H9 (cell line): ENCODE measurements at regions not wholly inside any gene's neighbourhood (a gene's known extent, or its start where the extent isn't known, plus 50 kb on each side); places are given as distances from the start of the nearest gene placed in this dataset.
A peak's percentile ranks its signal among the peaks of the same experiment; 100 is the strongest.

Experiments
- DNase-seq: peaks from one replicate; pipeline ENCODE4 v3.0.0-alpha.2; 2017
- H2AFZ ChIP-seq: one replicate; pipeline ENCODE4 v1.6.1; 2013; ENCODE audit warnings: mild to moderate bottlenecking, low read length, control low read depth, moderate library complexity
- H2AK5ac ChIP-seq: 2 replicates; pipeline ENCODE4 v1.6.1; 2013; ENCODE audit warnings: low read length, control low read depth, mixed read lengths; ENCODE audit not compliant: insufficient read length
- H2BK120ac ChIP-seq: one replicate; pipeline ENCODE4 v1.6.1; 2013; ENCODE audit warnings: low read depth, mild to moderate bottlenecking, low read length, control low read depth, inconsistent platforms; ENCODE audit not compliant: poor library complexity, severe bottlenecking
- H2BK12ac ChIP-seq: 2 replicates; pipeline ENCODE4 v1.6.1; 2013; ENCODE audit warnings: low read length, control low read depth, mixed read lengths, low read depth; ENCODE audit not compliant: insufficient read length
- H2BK15ac ChIP-seq: 2 replicates; pipeline ENCODE4 v1.6.1; 2013; ENCODE audit warnings: low read depth, low read length, control low read depth
- H2BK20ac ChIP-seq: one replicate; pipeline ENCODE4 v1.6.1; 2013; ENCODE audit warnings: low read depth, mild to moderate bottlenecking, low read length, control low read depth, inconsistent platforms; ENCODE audit not compliant: poor library complexity, severe bottlenecking
- H2BK5ac ChIP-seq: 2 replicates; pipeline ENCODE4 v1.6.1; 2013; ENCODE audit warnings: low read length, control low read depth, mixed read lengths; ENCODE audit not compliant: insufficient read length
- H3K14ac ChIP-seq: 2 replicates; pipeline ENCODE4 v1.6.1; 2013; ENCODE audit warnings: low read length, control low read depth; ENCODE audit not compliant: insufficient read depth
- H3K18ac ChIP-seq: 2 replicates; pipeline ENCODE4 v1.6.1; 2013; ENCODE audit warnings: low read depth, mild to moderate bottlenecking, mixed read lengths, low read length, control low read depth; ENCODE audit not compliant: insufficient read length
- H3K23ac ChIP-seq: 2 replicates; pipeline ENCODE4 v1.6.1; 2013; ENCODE audit warnings: low read length, control low read depth, mixed read lengths, low read depth; ENCODE audit not compliant: insufficient read length
- H3K23me2 ChIP-seq: 2 replicates; pipeline ENCODE4 v1.6.1; 2013; ENCODE audit warnings: low read depth, mild to moderate bottlenecking, mixed read lengths, low read length, control low read depth; ENCODE audit not compliant: insufficient read length, poor library complexity, severe bottlenecking
- H3K27ac ChIP-seq: 2 replicates; pipeline ENCODE4 v1.5.1; 2013; ENCODE audit warnings: low read length, control low read depth, mixed read lengths, low read depth; ENCODE audit not compliant: insufficient read length
- H3K27me3 ChIP-seq: 2 replicates; pipeline ENCODE4 v1.6.1; 2013; ENCODE audit warnings: low read length, control low read depth, inconsistent platforms; ENCODE audit not compliant: insufficient read depth
- H3K4ac ChIP-seq: 2 replicates; pipeline ENCODE4 v1.6.1; 2013; ENCODE audit warnings: low read depth, mild to moderate bottlenecking, control low read depth, inconsistent platforms, low read length, moderate library complexity
- H3K4me1 ChIP-seq: 2 replicates; pipeline ENCODE4 v1.6.1; 2013; ENCODE audit warnings: low read length, control low read depth, inconsistent platforms; ENCODE audit not compliant: insufficient read depth
- H3K4me2 ChIP-seq: 2 replicates; pipeline ENCODE4 v1.6.1; 2013; ENCODE audit warnings: low read length, control low read depth, mixed read lengths; ENCODE audit not compliant: insufficient read length, insufficient read depth
- H3K56ac ChIP-seq: 2 replicates; pipeline ENCODE4 v1.6.1; 2013; ENCODE audit warnings: low read depth, mild to moderate bottlenecking, mixed read lengths, low read length, control low read depth; ENCODE audit not compliant: insufficient read length
- H3K79me1 ChIP-seq: 2 replicates; pipeline ENCODE4 v1.6.1; 2013; ENCODE audit warnings: low read depth, mild to moderate bottlenecking, moderate library complexity, low read length, control low read depth, inconsistent platforms; ENCODE audit not compliant: insufficient read depth, poor library complexity, severe bottlenecking
- H3K79me2 ChIP-seq: 2 replicates; pipeline ENCODE4 v1.6.1; 2013; ENCODE audit warnings: low read length, control low read depth, inconsistent platforms; ENCODE audit not compliant: insufficient read depth
- H3K9ac ChIP-seq: 2 replicates; pipeline ENCODE4 v1.6.1; 2013; ENCODE audit warnings: low read length, control low read depth, mixed read lengths; ENCODE audit not compliant: insufficient read length; ENCODE audit errors: extremely low read depth
- H3K9me3 ChIP-seq: one replicate; pipeline ENCODE4 v1.6.1; 2013; ENCODE audit warnings: low read depth, low read length, inconsistent platforms; ENCODE audit not compliant: control insufficient read depth
- H3T11ph ChIP-seq: one replicate; pipeline ENCODE4 v1.6.1; 2013; ENCODE audit warnings: mild to moderate bottlenecking, low read length, control low read depth, inconsistent platforms
- H4K20me1 ChIP-seq: one replicate; pipeline ENCODE4 v1.6.1; 2013; ENCODE audit not compliant: control insufficient read depth, insufficient read length, insufficient read depth
- H4K5ac ChIP-seq: 2 replicates; pipeline ENCODE4 v1.6.1; 2013; ENCODE audit warnings: low read depth, mild to moderate bottlenecking, mixed read lengths, low read length, control low read depth; ENCODE audit not compliant: insufficient read length
- H4K8ac ChIP-seq: replicated peaks from 2 replicates; pipeline ENCODE4 v1.6.1; 2013; ENCODE audit warnings: low read length, control low read depth, mixed read lengths, low read depth; ENCODE audit not compliant: insufficient read length
- H4K91ac ChIP-seq: 2 replicates; pipeline ENCODE4 v1.6.1; 2013; ENCODE audit warnings: low read depth, mild to moderate bottlenecking, moderate library complexity, mixed read lengths, low read length, control low read depth; ENCODE audit not compliant: insufficient read length
- H3K27ac Mint-ChIP-seq, 3 experiments: 2 replicates in 2 of 3; 3 replicates in 1 of 3; pipeline ENCODE4 v1.8.0; 2020 to 2021; ENCODE audit warnings: mixed read lengths in 3 of 3, mild to moderate bottlenecking in 1 of 3, moderate library complexity in 1 of 3
- H3K27me3 Mint-ChIP-seq: 2 replicates; pipeline ENCODE4 v1.8.0; 2021; ENCODE audit warnings: low read depth, mild to moderate bottlenecking, moderate library complexity, mixed read lengths
- H3K36me3 Mint-ChIP-seq, 3 experiments: 2 replicates in 2 of 3; 3 replicates in 1 of 3; pipeline ENCODE4 v1.8.0; 2020 to 2021; ENCODE audit warnings: low read depth in 3 of 3, mixed read lengths in 3 of 3; ENCODE audit not compliant: insufficient read depth in 1 of 3
- H3K4me1 Mint-ChIP-seq, 2 experiments: 2 replicates each; pipeline ENCODE4 v1.8.0; 2020; ENCODE audit warnings: mixed read lengths in 2 of 2
- H3K4me3 Mint-ChIP-seq, 2 experiments: 2 replicates in 1 of 2; 3 replicates in 1 of 2; pipeline ENCODE4 v1.8.0; 2020 to 2021; ENCODE audit warnings: mild to moderate bottlenecking in 2 of 2, mixed read lengths in 2 of 2, moderate library complexity in 1 of 2
- H3K9me3 Mint-ChIP-seq, 2 experiments: 2 replicates in 1 of 2; 3 replicates in 1 of 2; pipeline ENCODE4 v1.8.0; 2020; ENCODE audit warnings: mild to moderate bottlenecking in 2 of 2, mixed read lengths in 2 of 2, moderate library complexity in 1 of 2
- WGBS: extraction: QIAGEN DNeasy Blood & Tissue Kit; methylation state at CpG from one replicate; pipeline ENCODE4 v1.1.7; 2013; ENCODE audit warnings: missing lambda C conversion rate, low lambda C conversion rate, mixed read lengths; ENCODE audit not compliant: insufficient read length; ENCODE audit errors: extremely low coverage; 5-methylcytosine and 5-hydroxymethylcytosine counted together
- TF ChIP-seq, protein P1 (sequence below): fragments of 200-600 bp; sonication (generic); conservative IDR thresholded peaks from 3 replicates; pipeline ENCODE4 v1.8.0; 2021; ENCODE audit warnings: antibody characterized with exemption, mild to moderate bottlenecking

DNA sequence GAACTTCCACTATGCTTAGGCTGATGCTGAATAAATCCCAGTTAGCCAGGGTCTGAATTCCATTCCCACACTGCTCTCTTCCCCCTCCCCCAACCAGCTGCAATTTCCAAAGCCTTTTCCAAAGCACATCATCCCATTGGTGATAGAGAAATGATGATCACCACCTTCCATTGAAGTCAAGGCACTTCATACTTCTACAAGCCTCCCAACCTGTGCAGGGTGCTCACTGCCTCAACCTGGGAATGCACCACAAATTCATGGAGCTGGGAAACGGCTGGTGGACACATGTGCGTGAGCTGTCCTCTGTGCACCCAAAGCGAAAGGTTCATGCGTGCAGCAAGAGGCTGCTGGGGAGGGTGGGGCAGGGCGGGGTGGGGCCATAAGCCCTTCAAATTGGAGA is 302.7 kb upstream of the IRX3 start:
- Mint-ChIP-seq H3K27me3 (peaks cover 26% of the 10 kb centered on the region), H3K4me1 (peaks cover 88 to 93% of the 10 kb centered on the region in 2 experiments), H3K9me3 (no peaks in the 10 kb centered on the region; a peak in 2 of 5 replicates), H3K27ac (no peak overlapping the region), H3K36me3 (no peaks in the 10 kb centered on the region; a peak in 1 of 7 replicates), H3K4me3 (peak overlapping the region in 1 of 2 experiments; percentile 14; a peak in 2 of 5 replicates)
- DNase-seq, result no peak
- Histone ChIP-seq H2AK5ac (no peak overlapping the region), H3K23me2 (no peaks in the 10 kb centered on the region), H3K4me2 (no peak overlapping the region), H3K27me3 (no peaks in the 10 kb centered on the region), H2BK15ac (no peak overlapping the region), H3K27ac (no peak overlapping the region), H2BK12ac (no peak overlapping the region), H2BK20ac (no peak overlapping the region), H3K79me1 (no peaks in the 10 kb centered on the region), H2BK5ac (no peak overlapping the region), H3K23ac (no peak overlapping the region), H3K14ac (no peak overlapping the region), H4K8ac (no peak overlapping the region), H3K18ac (no peak overlapping the region), H3K9ac (no peak overlapping the region), H3K56ac (no peak overlapping the region), H4K20me1 (no peaks in the 10 kb centered on the region), H3K4ac (no peak overlapping the region), H4K5ac (no peak overlapping the region), H3T11ph (no peak overlapping the region), H3K4me1 (peaks cover 4% of the 10 kb centered on the region), H2AFZ (no peak overlapping the region), H3K9me3 (no peaks in the 10 kb centered on the region), H4K91ac (no peak overlapping the region), H2BK120ac (no peak overlapping the region), H3K79me2 (no peaks in the 10 kb centered on the region)
- TF ChIP-seq, protein P1, sequence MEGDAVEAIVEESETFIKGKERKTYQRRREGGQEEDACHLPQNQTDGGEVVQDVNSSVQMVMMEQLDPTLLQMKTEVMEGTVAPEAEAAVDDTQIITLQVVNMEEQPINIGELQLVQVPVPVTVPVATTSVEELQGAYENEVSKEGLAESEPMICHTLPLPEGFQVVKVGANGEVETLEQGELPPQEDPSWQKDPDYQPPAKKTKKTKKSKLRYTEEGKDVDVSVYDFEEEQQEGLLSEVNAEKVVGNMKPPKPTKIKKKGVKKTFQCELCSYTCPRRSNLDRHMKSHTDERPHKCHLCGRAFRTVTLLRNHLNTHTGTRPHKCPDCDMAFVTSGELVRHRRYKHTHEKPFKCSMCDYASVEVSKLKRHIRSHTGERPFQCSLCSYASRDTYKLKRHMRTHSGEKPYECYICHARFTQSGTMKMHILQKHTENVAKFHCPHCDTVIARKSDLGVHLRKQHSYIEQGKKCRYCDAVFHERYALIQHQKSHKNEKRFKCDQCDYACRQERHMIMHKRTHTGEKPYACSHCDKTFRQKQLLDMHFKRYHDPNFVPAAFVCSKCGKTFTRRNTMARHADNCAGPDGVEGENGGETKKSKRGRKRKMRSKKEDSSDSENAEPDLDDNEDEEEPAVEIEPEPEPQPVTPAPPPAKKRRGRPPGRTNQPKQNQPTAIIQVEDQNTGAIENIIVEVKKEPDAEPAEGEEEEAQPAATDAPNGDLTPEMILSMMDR, result no peak
- WGBS, result no CpG with 5 or more reads among the region's 5 CpGs
